ENCODE measurements at regions not wholly inside any gene's neighbourhood (a gene's known extent, or its start where the extent isn't known, plus 50 kb on each side); places are given as distances from the start of the nearest gene placed in this dataset.

GRCh38 chr4:119906277-119906676, 160.4 kb downstream of the MAD2L1 start:
- TF ChIP-seq POLR2A (IDR thresholded peaks at IDR 0.05): no peak
- TF ChIP-seq, protein P1, sequence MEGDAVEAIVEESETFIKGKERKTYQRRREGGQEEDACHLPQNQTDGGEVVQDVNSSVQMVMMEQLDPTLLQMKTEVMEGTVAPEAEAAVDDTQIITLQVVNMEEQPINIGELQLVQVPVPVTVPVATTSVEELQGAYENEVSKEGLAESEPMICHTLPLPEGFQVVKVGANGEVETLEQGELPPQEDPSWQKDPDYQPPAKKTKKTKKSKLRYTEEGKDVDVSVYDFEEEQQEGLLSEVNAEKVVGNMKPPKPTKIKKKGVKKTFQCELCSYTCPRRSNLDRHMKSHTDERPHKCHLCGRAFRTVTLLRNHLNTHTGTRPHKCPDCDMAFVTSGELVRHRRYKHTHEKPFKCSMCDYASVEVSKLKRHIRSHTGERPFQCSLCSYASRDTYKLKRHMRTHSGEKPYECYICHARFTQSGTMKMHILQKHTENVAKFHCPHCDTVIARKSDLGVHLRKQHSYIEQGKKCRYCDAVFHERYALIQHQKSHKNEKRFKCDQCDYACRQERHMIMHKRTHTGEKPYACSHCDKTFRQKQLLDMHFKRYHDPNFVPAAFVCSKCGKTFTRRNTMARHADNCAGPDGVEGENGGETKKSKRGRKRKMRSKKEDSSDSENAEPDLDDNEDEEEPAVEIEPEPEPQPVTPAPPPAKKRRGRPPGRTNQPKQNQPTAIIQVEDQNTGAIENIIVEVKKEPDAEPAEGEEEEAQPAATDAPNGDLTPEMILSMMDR (IDR thresholded peaks at IDR 0.05): no peak
